A673 (cell line): ENCODE measurements at regions not wholly inside any gene's neighbourhood (a gene's known extent, or its start where the extent isn't known, plus 50 kb on each side); places are given as distances from the start of the nearest gene placed in this dataset.
A peak's percentile ranks its signal among the peaks of the same experiment; 100 is the strongest.

Source experiments
- BruUV-seq: library from RNA; stranded (reverse); fragments of 400-500 nt; replicated peaks from 2 replicates; lab custom pipeline; 2021; lab: Mats Ljungman, UMichigan
- CTCF ChIA-PET: fragments of 300-600 bp; sonication (Branson Sonifier 250); formaldehyde crosslinking; loops from one replicate; lab custom pipeline; 2022; ENCODE audit warnings: antibody characterized with exemption; lab: Charles Lee
- POLR2A ChIA-PET: fragments of 300-600 bp; sonication (Branson Sonifier 250); formaldehyde crosslinking; loops from one replicate; lab custom pipeline; 2022; ENCODE audit warnings: antibody characterized with exemption; ENCODE audit not compliant: low non-redundant PET; lab: Charles Lee
- DNase-seq: peaks from one replicate; pipeline ENCODE4 v3.0.0-alpha.2; 2015; ENCODE audit warnings: low spot score
- H3K27ac ChIP-seq: fragments of 200-600 bp; sonication (generic); 2 replicates; pipeline ENCODE4 v1.5.1; 2016; ENCODE audit warnings: mixed run types, low read depth, mild to moderate bottlenecking, mixed read lengths, antibody characterized with exemption, low read length; ENCODE audit not compliant: poor library complexity, severe bottlenecking
- H3K27me3 ChIP-seq: fragments of 200-600 bp; sonication (generic); replicated peaks from 2 replicates; pipeline ENCODE4 v1.6.1; 2017; ENCODE audit warnings: mixed run types, low read depth, mild to moderate bottlenecking, mixed read lengths, antibody characterized with exemption, low read length; ENCODE audit not compliant: insufficient read depth, poor library complexity
- H3K36me3 ChIP-seq: fragments of 200-600 bp; sonication (generic); 2 replicates; pipeline ENCODE4 v1.6.1; 2016; ENCODE audit warnings: mixed run types, mild to moderate bottlenecking, mixed read lengths, antibody characterized with exemption, low read length; ENCODE audit not compliant: insufficient read depth, poor library complexity, severe bottlenecking
- H3K4me1 ChIP-seq: fragments of 200-600 bp; sonication (generic); 2 replicates; pipeline ENCODE4 v1.6.1; 2017; ENCODE audit warnings: mixed run types, mild to moderate bottlenecking, mixed read lengths, antibody characterized with exemption, low read length; ENCODE audit not compliant: insufficient read depth, poor library complexity, severe bottlenecking
- H3K4me3 ChIP-seq: fragments of 200-600 bp; sonication (generic); 2 replicates; pipeline ENCODE4 v1.5.1; 2016; ENCODE audit warnings: low read depth, mixed run types, mild to moderate bottlenecking, mixed read lengths, low read length; ENCODE audit not compliant: poor library complexity, severe bottlenecking
- H3K9me3 ChIP-seq: fragments of 200-600 bp; sonication (generic); 2 replicates; pipeline ENCODE4 v1.6.1; 2016; ENCODE audit warnings: mixed run types, low read depth, mild to moderate bottlenecking, mixed read lengths, antibody characterized with exemption, low read length; ENCODE audit not compliant: poor library complexity, severe bottlenecking
- EZH2 ChIP-seq: fragments of 200-600 bp; sonication (generic); IDR thresholded peaks from 2 replicates; pipeline ENCODE4 v1.6.1; 2017; ENCODE audit warnings: borderline replicate concordance, low read depth, mild to moderate bottlenecking, mixed read lengths, antibody characterized with exemption, low read length; ENCODE audit not compliant: poor library complexity, severe bottlenecking
- intact Hi-C: fragments of 100-400 bp; cut with micrococcal nuclease; formaldehyde crosslinking; loops from one replicate; pipeline ENCODE4 v1.10.0; 2022; ENCODE audit not compliant: unreplicated experiment
- TF ChIP-seq, protein P1 (sequence below): fragments of 300-800, 200-600 bp; sonication (generic); conservative IDR thresholded peaks from 2 replicates; pipeline ENCODE4 v1.5.1; 2017; ENCODE audit warnings: low read depth, mild to moderate bottlenecking, antibody characterized with exemption, low read length, moderate library complexity, mixed read lengths

DNA sequence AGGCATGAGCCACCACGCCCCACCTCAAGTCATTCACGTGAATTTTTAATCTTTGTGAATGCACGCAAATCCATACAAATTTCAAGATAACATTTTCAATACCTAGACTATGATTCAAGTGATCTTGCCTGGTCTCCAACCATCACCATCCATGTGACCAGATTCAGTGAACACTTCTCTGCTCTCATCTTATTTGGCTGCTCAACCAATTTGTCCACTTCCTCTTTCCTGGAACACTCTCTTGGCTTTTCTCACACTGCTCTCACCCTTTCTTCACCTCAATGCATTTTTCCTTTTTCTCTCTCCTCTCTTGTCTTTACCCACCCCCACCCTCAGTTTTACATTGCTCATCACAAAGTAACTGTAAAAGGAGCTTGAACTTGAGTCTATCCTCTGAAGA lies 354.7 kb upstream of the KIF2A start:
- TF ChIP-seq EZH2, result no peak
- TF ChIP-seq, protein P1, sequence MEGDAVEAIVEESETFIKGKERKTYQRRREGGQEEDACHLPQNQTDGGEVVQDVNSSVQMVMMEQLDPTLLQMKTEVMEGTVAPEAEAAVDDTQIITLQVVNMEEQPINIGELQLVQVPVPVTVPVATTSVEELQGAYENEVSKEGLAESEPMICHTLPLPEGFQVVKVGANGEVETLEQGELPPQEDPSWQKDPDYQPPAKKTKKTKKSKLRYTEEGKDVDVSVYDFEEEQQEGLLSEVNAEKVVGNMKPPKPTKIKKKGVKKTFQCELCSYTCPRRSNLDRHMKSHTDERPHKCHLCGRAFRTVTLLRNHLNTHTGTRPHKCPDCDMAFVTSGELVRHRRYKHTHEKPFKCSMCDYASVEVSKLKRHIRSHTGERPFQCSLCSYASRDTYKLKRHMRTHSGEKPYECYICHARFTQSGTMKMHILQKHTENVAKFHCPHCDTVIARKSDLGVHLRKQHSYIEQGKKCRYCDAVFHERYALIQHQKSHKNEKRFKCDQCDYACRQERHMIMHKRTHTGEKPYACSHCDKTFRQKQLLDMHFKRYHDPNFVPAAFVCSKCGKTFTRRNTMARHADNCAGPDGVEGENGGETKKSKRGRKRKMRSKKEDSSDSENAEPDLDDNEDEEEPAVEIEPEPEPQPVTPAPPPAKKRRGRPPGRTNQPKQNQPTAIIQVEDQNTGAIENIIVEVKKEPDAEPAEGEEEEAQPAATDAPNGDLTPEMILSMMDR, result no peak
- POLR2A ChIA-PET, result no interaction called here

DNA sequence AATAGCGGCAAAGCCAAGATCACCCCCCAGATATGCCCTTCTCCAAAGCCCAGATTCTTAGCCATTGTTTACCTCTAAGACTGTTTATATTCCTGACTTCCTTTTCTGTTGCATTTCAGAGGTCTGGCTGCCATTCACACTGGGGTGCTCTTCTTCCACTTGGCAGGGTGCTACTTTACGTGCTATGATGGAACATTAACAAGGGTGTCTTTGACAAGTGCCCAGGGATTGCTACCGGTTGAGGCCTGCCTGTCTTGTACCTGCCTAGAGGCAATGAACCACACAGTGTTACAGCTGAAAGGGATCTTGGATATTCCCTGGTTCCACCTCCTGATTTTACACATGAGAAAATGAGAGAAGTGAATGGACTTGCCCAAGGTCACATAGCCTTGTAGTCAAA lies 352.1 kb upstream of the KIF2A start:
- no peaks in the 10 kb centered on the region for H3K9me3 ChIP-seq
- BruUV-seq, result no TSS peak
- ChIA-PET CTCF (no interaction called here), POLR2A (no interaction called here)
- no peak for TF ChIP-seq EZH2
- TF ChIP-seq, protein P1, result no peak
- no peaks in the 10 kb centered on the region for H3K4me1 ChIP-seq
- H3K4me3 ChIP-seq, result no peak overlapping the region
- DNase-seq, result no peak
- intact Hi-C loops, result no loop called here
- H3K27ac ChIP-seq, result no peak overlapping the region
- H3K36me3 ChIP-seq, result no peaks in the 10 kb centered on the region
- no peaks in the 10 kb centered on the region for H3K27me3 ChIP-seq

More for the DNA sequence above, 354.7 kb upstream of the KIF2A start:
- no peaks in the 10 kb centered on the region for H3K36me3 ChIP-seq
- BruUV-seq, result no TSS peak
- no peaks in the 10 kb centered on the region for H3K27me3 ChIP-seq
- H3K4me1 ChIP-seq, result no peaks in the 10 kb centered on the region
- no peak overlapping the region for H3K4me3 ChIP-seq
- no peak for DNase-seq
- intact Hi-C loops, result no loop called here
- no peak overlapping the region for H3K27ac ChIP-seq
- CTCF ChIA-PET, result no interaction called here
- no peaks in the 10 kb centered on the region for H3K9me3 ChIP-seq

DNA sequence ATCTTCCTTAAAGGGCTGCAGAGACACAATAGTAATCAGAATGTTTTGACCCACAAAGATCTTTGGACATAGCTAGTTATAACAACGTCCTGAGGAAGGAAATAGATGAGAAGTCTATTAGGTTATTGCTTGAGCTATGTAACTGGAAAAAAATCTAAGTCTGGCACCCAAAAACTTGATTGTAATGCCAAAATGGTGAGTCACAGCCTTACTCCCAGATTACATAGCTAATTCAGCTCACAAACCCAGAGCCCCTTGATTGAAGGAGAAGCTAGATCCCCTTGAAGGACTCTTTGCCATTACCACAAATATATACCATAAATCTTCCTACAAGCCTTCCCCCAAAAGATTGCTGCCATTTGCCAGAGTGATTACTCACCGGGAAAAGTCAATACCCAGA lies 341.8 kb upstream of the KIF2A start:
- CTCF ChIA-PET, result no interaction called here
- no TSS peak for BruUV-seq
- H3K27me3 ChIP-seq, result no peaks in the 10 kb centered on the region
- no peaks in the 10 kb centered on the region for H3K9me3 ChIP-seq
- DNase-seq, result peak; percentile 49
- intact Hi-C loops, result no loop called here
- no peaks in the 10 kb centered on the region for H3K4me1 ChIP-seq
- H3K27ac ChIP-seq, result no peak overlapping the region
- TF ChIP-seq, protein P1, result no peak
- TF ChIP-seq EZH2, result no peak
- no peaks in the 10 kb centered on the region for H3K36me3 ChIP-seq
- POLR2A ChIA-PET, result no interaction called here
- H3K4me3 ChIP-seq, result no peak overlapping the region
